ENCODE measurements at regions not wholly inside any gene's neighbourhood (a gene's known extent, or its start where the extent isn't known, plus 50 kb on each side); places are given as distances from the start of the nearest gene placed in this dataset.

- no peak for DNase-seq (ENCODE audit: low read depth)
- H3K4me3 ChIP-seq (replicated peaks; ENCODE audit: low read depth, low read length): no peak overlapping the region
- TF ChIP-seq, protein P1, sequence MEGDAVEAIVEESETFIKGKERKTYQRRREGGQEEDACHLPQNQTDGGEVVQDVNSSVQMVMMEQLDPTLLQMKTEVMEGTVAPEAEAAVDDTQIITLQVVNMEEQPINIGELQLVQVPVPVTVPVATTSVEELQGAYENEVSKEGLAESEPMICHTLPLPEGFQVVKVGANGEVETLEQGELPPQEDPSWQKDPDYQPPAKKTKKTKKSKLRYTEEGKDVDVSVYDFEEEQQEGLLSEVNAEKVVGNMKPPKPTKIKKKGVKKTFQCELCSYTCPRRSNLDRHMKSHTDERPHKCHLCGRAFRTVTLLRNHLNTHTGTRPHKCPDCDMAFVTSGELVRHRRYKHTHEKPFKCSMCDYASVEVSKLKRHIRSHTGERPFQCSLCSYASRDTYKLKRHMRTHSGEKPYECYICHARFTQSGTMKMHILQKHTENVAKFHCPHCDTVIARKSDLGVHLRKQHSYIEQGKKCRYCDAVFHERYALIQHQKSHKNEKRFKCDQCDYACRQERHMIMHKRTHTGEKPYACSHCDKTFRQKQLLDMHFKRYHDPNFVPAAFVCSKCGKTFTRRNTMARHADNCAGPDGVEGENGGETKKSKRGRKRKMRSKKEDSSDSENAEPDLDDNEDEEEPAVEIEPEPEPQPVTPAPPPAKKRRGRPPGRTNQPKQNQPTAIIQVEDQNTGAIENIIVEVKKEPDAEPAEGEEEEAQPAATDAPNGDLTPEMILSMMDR (IDR thresholded peaks at IDR 0.05; ENCODE audit: low read length, missing control alignments): no peak
These were observed 369.4 kb downstream of the GASK1B start for GRCh38 chr4:157803421-157803820.

DNA sequence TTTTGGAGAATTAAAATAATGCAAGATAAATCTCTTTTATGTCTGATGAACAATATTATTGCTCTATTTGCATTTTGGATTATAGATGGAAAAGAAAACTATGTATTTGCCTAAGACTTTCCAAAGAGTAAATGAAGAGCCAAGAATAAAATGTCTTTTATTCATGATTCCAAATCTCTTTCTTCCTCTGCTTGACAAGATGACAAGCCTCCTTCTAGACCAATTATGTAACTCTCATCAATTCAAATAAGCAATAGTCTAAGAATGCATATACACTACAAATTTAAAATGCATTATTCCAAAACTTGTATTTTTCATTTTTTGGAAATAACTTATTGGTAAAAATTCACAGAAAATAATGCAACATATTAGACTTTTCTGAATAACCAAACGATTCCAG is 377.3 kb downstream of the GASK1B start:
- H3K4me3 ChIP-seq (replicated peaks; ENCODE audit: low read depth, low read length): no peak overlapping the region
- DNase-seq (ENCODE audit: low read depth): no peak
- TF ChIP-seq, protein P1 (IDR thresholded peaks at IDR 0.05; ENCODE audit: low read length, missing control alignments): no peak

DNA sequence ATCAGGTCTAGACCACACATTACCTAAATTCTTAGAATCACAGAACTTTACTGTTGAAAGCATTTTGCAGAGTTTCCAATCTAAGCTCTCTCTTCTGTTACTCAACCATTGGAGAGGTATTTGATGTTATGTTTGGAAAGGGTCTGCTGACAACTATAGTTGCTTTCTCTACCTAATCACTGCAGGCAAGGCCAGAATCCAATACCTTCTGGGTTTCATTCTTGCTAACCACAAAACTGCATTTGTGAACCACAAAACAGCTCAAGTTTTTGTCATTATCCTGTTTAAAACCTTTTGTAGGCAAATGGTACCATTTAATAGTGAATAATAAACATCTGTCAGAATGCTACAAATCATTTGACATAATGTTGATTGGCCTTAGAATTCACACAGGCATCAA is 380.1 kb downstream of the GASK1B start:
- DNase-seq (ENCODE audit: low read depth): no peak

GRCh38 chr4:157791236-157791635 is 381.6 kb downstream of the GASK1B start:
- TF ChIP-seq, protein P1 (IDR thresholded peaks at IDR 0.05; ENCODE audit: low read length, missing control alignments): no peak
- no peak overlapping the region for H3K4me3 ChIP-seq (replicated peaks; ENCODE audit: low read depth, low read length)
- no peak for DNase-seq (ENCODE audit: low read depth)

More for the DNA sequence above, 380.1 kb downstream of the GASK1B start:
- TF ChIP-seq, protein P1 (IDR thresholded peaks at IDR 0.05; ENCODE audit: low read length, missing control alignments): no peak
- no peak overlapping the region for H3K4me3 ChIP-seq (replicated peaks; ENCODE audit: low read depth, low read length)

DNA sequence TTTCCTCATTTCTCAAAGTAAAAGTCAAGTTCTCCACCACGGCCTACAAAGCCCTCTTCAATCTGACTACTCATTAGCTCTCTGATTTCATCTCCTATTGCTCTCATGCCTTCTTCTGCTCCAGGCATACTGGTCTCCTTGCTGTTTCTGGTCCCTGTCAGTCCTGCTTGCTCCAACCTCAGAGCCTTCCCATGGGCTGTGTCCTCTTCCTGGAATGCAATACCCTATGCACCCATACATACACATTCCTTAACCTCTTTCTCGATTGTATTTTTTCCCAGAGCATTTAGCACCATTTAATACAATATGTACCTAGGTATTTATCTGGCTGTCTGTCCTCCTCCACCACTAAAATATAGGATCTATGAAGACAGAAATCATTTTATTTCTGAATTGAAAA is 385.2 kb downstream of the GASK1B start:
- TF ChIP-seq, protein P1 (IDR thresholded peaks at IDR 0.05; ENCODE audit: low read length, missing control alignments): no peak
- DNase-seq (ENCODE audit: low read depth): no peak
- no peak overlapping the region for H3K4me3 ChIP-seq (replicated peaks; ENCODE audit: low read depth, low read length)

GRCh38 chr4:157781361-157781760 is 391.5 kb downstream of the GASK1B start:
- TF ChIP-seq, protein P1 (IDR thresholded peaks at IDR 0.05; ENCODE audit: low read length, missing control alignments): no peak
- H3K4me3 ChIP-seq (replicated peaks; ENCODE audit: low read depth, low read length): no peak overlapping the region
- no peak for DNase-seq (ENCODE audit: low read depth)

DNA sequence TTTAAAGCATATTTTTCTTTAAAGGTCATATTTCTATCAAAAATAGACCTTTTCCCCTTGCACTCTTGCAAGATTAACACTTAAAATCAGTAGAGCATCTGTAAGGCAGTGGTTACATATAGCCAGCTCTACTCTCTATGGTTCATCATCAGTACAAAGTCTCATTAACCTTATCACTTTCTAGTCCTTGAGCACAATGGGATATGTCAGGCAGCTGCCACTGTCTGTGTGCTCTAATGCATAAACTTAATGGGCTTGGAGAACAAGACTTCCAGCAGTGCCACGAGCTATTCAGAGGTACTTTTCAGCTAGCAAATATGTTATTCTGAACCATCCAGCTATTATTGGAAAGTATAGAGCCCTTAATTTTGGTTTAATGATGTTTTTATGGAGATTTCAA is 393.7 kb downstream of the GASK1B start:
- no peak overlapping the region for H3K4me3 ChIP-seq (replicated peaks; ENCODE audit: low read depth, low read length)
- DNase-seq (ENCODE audit: low read depth): no peak
- TF ChIP-seq, protein P1 (IDR thresholded peaks at IDR 0.05; ENCODE audit: low read length, missing control alignments): no peak

All from fibroblast of pulmonary artery (primary cell).